Calu3 (cell line): ENCODE measurements at regions not wholly inside any gene's neighbourhood (a gene's known extent, or its start where the extent isn't known, plus 50 kb on each side); places are given as distances from the start of the nearest gene placed in this dataset.

ENCODE experiments used
- BruUV-seq: library from RNA; stranded (reverse); fragments of 400-500 nt; replicated peaks from 2 replicates; lab custom pipeline; 2021; lab: Mats Ljungman, UMichigan
- CTCF ChIA-PET: fragments of 300-600 bp; sonication (Branson Sonifier 250); formaldehyde crosslinking; loops from one replicate; lab custom pipeline; 2022; ENCODE audit warnings: antibody characterized with exemption; lab: Charles Lee
- DNase-seq: peaks from one replicate; pipeline ENCODE4 v3.0.0; 2022
- H3K27ac Mint-ChIP-seq: one replicate; pipeline ENCODE4 v1.8.0; 2022; ENCODE audit warnings: mixed read lengths; ENCODE audit not compliant: unreplicated experiment
- H3K27me3 Mint-ChIP-seq: one replicate; pipeline ENCODE4 v1.8.0; 2022; ENCODE audit warnings: mixed read lengths; ENCODE audit not compliant: unreplicated experiment
- H3K36me3 Mint-ChIP-seq: one replicate; pipeline ENCODE4 v1.8.0; 2022; ENCODE audit warnings: mild to moderate bottlenecking, moderate library complexity, mixed read lengths; ENCODE audit not compliant: insufficient read depth, unreplicated experiment
- H3K4me1 Mint-ChIP-seq: one replicate; pipeline ENCODE4 v1.8.0; 2022; ENCODE audit warnings: mild to moderate bottlenecking, low read depth, mixed read lengths; ENCODE audit not compliant: unreplicated experiment
- H3K4me3 Mint-ChIP-seq: one replicate; pipeline ENCODE4 v1.8.0; 2022; ENCODE audit warnings: mild to moderate bottlenecking, low read depth, moderate library complexity, mixed read lengths; ENCODE audit not compliant: unreplicated experiment
- H3K9me3 Mint-ChIP-seq: one replicate; pipeline ENCODE4 v1.8.0; 2022; ENCODE audit warnings: low read depth, mixed read lengths; ENCODE audit not compliant: unreplicated experiment
- intact Hi-C: fragments of 100-400 bp; cut with micrococcal nuclease; formaldehyde crosslinking; loops from one replicate; pipeline ENCODE4 v1.10.0; 2022; ENCODE audit not compliant: unreplicated experiment
- TF ChIP-seq, protein P1 (sequence below): fragments of 200-600 bp; IDR thresholded peaks from one replicate; pipeline ENCODE4 v1.8.0; 2022; ENCODE audit warnings: antibody characterized with exemption; ENCODE audit not compliant: unreplicated experiment

DNA sequence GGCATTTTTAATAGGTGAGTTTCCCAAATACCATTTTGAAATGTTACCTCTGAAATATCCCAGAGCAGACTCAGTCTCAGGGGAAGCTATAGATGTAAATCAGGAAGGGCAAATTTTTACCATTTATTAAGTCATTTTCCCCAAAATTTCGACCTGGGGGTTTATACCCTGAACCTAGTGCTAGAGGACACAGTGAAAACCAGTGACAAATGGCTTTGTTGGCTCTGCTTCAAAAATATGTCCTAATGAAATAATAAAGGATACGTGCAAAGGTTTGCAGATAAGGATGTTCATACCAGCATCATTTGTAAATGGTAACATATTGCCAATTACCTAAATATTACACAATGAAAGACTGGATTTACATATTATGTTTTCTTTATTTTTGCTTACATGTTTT lies 546.7 kb upstream of the ADAMTS9 start:
- TF ChIP-seq, protein P1, sequence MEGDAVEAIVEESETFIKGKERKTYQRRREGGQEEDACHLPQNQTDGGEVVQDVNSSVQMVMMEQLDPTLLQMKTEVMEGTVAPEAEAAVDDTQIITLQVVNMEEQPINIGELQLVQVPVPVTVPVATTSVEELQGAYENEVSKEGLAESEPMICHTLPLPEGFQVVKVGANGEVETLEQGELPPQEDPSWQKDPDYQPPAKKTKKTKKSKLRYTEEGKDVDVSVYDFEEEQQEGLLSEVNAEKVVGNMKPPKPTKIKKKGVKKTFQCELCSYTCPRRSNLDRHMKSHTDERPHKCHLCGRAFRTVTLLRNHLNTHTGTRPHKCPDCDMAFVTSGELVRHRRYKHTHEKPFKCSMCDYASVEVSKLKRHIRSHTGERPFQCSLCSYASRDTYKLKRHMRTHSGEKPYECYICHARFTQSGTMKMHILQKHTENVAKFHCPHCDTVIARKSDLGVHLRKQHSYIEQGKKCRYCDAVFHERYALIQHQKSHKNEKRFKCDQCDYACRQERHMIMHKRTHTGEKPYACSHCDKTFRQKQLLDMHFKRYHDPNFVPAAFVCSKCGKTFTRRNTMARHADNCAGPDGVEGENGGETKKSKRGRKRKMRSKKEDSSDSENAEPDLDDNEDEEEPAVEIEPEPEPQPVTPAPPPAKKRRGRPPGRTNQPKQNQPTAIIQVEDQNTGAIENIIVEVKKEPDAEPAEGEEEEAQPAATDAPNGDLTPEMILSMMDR, result no peak
- peaks cover 12% of the 10 kb centered on the region for H3K27me3 Mint-ChIP-seq
- CTCF ChIA-PET, result interaction anchor here (0.7 kb wide), 1 partner anchor 8 kb away, joined by 5 read pairs; no protein-coding TSS in a partner anchor
- no peaks in the 10 kb centered on the region for H3K4me1 Mint-ChIP-seq
- H3K4me3 Mint-ChIP-seq, result no peak overlapping the region
- no peak for DNase-seq
- H3K9me3 Mint-ChIP-seq, result no peaks in the 10 kb centered on the region
- no peaks in the 10 kb centered on the region for H3K36me3 Mint-ChIP-seq
- no TSS peak for BruUV-seq
- intact Hi-C loops, result no loop called here
- no peak overlapping the region for H3K27ac Mint-ChIP-seq

DNA sequence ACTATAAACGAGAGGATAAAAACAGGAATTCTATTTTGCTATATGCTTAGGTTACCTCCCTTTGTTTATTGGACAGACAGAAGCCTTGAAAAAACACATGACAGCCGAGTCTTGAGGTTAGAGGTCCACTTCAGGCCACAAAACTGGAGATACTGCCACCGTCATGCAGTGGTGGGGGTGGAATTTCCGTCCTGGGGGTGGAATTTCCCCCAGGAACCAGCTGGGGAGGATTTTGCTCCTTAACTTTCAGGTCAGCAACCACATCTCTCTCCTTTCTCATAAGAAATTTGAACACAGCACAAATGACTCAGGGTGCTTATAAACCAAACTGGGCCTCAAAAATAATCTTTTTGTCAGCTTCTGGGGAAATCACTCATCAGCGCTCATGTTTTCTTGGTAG lies 545.8 kb upstream of the ADAMTS9 start:
- intact Hi-C loops, result no loop called here
- Mint-ChIP-seq H3K4me1 (no peaks in the 10 kb centered on the region), H3K9me3 (no peaks in the 10 kb centered on the region), H3K27ac (no peak overlapping the region), H3K36me3 (no peaks in the 10 kb centered on the region), H3K27me3 (peaks cover 12% of the 10 kb centered on the region), H3K4me3 (no peak overlapping the region)
- TF ChIP-seq, protein P1, result no peak
- DNase-seq, result no peak
- CTCF ChIA-PET, result no interaction called here
- no TSS peak for BruUV-seq

DNA sequence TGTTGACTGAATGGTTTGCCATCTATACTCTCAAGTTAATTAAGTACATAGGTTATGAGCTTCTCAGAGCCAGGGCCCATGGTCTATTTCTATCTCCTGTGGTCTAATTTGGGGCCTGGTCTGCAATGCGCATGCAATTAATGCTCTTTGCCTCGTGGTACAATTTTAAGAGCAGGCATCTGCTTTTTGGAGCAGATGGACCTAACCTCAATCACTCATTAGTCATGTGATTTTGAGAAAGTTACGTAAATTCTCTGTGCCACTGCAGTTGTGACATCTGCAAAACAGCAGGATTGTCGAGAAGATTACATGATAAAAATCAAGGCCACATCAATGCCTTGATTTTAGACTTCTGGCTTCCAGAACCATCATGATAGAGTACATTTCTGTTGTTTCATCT lies 543.7 kb upstream of the ADAMTS9 start:
- H3K27ac Mint-ChIP-seq, result no peak overlapping the region
- no peak for DNase-seq
- H3K4me1 Mint-ChIP-seq, result no peaks in the 10 kb centered on the region
- TF ChIP-seq, protein P1, result no peak
- no peak overlapping the region for H3K4me3 Mint-ChIP-seq
- H3K9me3 Mint-ChIP-seq, result no peaks in the 10 kb centered on the region
- no TSS peak for BruUV-seq
- intact Hi-C loops, result no loop called here
- H3K36me3 Mint-ChIP-seq, result no peaks in the 10 kb centered on the region
- H3K27me3 Mint-ChIP-seq, result peaks cover 12% of the 10 kb centered on the region
- CTCF ChIA-PET, result interaction anchor here (1.1 kb wide), 1 partner anchor 30 kb away, joined by 3 read pairs; no protein-coding TSS in a partner anchor

DNA sequence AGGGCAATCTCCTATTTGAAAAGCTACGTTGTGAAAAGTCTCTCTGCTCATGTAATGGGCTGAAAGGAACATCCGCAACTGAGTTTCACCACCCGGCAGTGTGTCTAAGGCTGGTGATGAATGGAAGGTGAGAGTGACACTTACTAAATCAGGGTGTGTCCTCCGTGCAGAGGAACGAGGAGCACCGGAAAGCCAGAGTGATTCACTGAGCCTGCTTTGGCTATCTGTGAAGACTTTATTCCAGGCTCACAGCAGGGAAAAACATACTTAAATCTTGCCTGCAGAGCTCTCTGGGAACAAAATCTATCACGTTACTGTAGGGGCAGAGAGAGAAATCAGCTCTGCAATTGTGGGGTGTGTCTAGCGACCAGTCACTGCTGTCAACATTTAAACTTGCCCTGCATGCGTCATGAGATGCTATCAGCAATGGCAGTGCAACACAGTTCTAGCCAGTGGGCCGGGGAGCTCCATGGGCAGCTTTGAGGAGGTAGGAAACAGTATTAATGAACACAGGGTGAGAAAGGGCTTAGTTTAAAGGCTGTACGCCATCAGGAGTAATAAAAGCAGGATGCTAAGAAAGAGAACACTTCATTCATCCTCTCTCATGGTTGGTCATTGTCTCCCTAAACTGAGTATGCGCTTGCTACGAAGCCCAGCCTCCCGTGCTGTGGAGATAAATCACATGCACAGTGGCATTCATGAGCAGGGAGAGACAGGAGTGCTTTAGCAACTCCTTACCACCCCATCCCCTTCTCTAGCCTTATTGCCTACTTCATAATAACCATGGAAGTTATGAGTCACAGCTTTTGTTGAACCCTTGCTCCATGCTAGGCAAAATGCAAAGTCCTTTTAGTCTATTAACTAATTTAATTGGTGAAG lies 542.7 kb upstream of the ADAMTS9 start:
- CTCF ChIA-PET, result interaction anchor here (1.1 kb wide), 1 partner anchor 29 kb away, joined by 3 read pairs; no protein-coding TSS in a partner anchor
- H3K4me3 Mint-ChIP-seq, result no peak overlapping the region
- DNase-seq, result no peak
- BruUV-seq, result no TSS peak
- H3K27ac Mint-ChIP-seq, result no peak overlapping the region
- no peaks in the 10 kb centered on the region for H3K36me3 Mint-ChIP-seq
- no peaks in the 10 kb centered on the region for H3K4me1 Mint-ChIP-seq
- intact Hi-C loops, result no loop called here
- TF ChIP-seq, protein P1, result no peak
- peaks cover 4% of the 10 kb centered on the region for H3K27me3 Mint-ChIP-seq
- H3K9me3 Mint-ChIP-seq, result no peaks in the 10 kb centered on the region
